Peyer's patch (tissue), 4 donors: ENCODE measurements at regions not wholly inside any gene's neighbourhood (a gene's known extent, or its start where the extent isn't known, plus 50 kb on each side); places are given as distances from the start of the nearest gene placed in this dataset.

Source experiments
- POLR2A ChIP-seq, 2 donors: fragments of 450-650 bp; IDR thresholded peaks; one replicate each; pipeline ENCODE4 v1.5.1; 2017; ENCODE audit warnings: antibody characterized with exemption in 2 of 2, mild to moderate bottlenecking in 2 of 2, moderate library complexity in 2 of 2
- TF ChIP-seq, protein P1 (sequence below), 6 experiments: fragments of 450-650 bp in 4 of 6; fragments of 200-600 bp in 2 of 6; sonication (generic) in 1 of 6; IDR thresholded peaks; one replicate each; pipeline ENCODE4 v1.5.1; 2017 to 2019; ENCODE audit warnings: antibody characterized with exemption in 6 of 6, mild to moderate bottlenecking in 3 of 6, moderate library complexity in 1 of 6

DNA sequence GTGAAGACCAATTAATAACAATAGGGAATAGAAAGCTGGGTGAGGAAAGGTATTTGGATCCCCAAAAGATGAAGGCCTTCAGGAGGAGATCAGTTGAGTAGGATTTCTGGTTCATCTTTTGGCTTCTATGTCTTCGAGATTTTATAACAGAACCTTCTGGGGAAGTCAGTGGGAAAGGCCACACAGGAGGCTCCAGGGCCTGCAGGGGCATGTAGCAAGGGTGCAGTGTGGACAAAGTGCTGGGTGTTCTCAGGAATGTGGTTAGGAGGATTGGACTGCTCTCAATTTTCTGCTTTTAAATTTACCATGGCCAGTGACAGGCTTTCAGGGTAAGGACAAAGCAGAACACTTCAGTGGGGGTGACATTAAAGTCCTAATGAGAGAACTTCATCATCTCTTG, 378.0 kb downstream of the CCSER2 start:
- TF ChIP-seq, protein P1, sequence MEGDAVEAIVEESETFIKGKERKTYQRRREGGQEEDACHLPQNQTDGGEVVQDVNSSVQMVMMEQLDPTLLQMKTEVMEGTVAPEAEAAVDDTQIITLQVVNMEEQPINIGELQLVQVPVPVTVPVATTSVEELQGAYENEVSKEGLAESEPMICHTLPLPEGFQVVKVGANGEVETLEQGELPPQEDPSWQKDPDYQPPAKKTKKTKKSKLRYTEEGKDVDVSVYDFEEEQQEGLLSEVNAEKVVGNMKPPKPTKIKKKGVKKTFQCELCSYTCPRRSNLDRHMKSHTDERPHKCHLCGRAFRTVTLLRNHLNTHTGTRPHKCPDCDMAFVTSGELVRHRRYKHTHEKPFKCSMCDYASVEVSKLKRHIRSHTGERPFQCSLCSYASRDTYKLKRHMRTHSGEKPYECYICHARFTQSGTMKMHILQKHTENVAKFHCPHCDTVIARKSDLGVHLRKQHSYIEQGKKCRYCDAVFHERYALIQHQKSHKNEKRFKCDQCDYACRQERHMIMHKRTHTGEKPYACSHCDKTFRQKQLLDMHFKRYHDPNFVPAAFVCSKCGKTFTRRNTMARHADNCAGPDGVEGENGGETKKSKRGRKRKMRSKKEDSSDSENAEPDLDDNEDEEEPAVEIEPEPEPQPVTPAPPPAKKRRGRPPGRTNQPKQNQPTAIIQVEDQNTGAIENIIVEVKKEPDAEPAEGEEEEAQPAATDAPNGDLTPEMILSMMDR (IDR thresholded peaks at IDR 0.05) = no peak
- no peak for TF ChIP-seq POLR2A (IDR thresholded peaks at IDR 0.05)
